Aorta (tissue), 5 donors: ENCODE measurements at regions not wholly inside any gene's neighbourhood (a gene's known extent, or its start where the extent isn't known, plus 50 kb on each side); places are given as distances from the start of the nearest gene placed in this dataset.

ENCODE experiments used
- ATAC-seq: fragments of 200-7000 bp; cut with Tn5 transposase; one replicate; pipeline ENCODE4 v1.9.1; 2022; ENCODE audit warnings: moderate library complexity; ENCODE audit not compliant: low FRiP score
- DNase-seq, 2 donors: peaks; one replicate each; pipeline ENCODE4 v3.0.0-alpha.2; 2020
- H3K27ac ChIP-seq, 2 donors: one replicate each; pipeline ENCODE4 v1.5.1; 2013; ENCODE audit warnings: low read length in 2 of 2, mild to moderate bottlenecking in 2 of 2, moderate library complexity in 2 of 2, control low read depth in 1 of 2, inconsistent platforms in 1 of 2, low read depth in 1 of 2
- H3K27me3 ChIP-seq, 2 donors: one replicate each; pipeline ENCODE4 v1.6.1; 2013; ENCODE audit warnings: control low read depth in 1 of 2, low read length in 1 of 2, mild to moderate bottlenecking in 1 of 2, moderate library complexity in 1 of 2; ENCODE audit not compliant: insufficient read depth in 2 of 2, control insufficient read depth in 1 of 2
- H3K36me3 ChIP-seq, 2 donors: one replicate each; pipeline ENCODE4 v1.6.1; 2013; ENCODE audit warnings: control low read depth in 1 of 2, low read length in 1 of 2, mild to moderate bottlenecking in 1 of 2; ENCODE audit not compliant: insufficient read depth in 2 of 2, control insufficient read depth in 1 of 2
- H3K4me1 ChIP-seq, 2 donors: one replicate each; pipeline ENCODE4 v1.6.1; 2013; ENCODE audit warnings: low read length in 2 of 2, control low read depth in 1 of 2, mild to moderate bottlenecking in 1 of 2, moderate library complexity in 1 of 2; ENCODE audit not compliant: insufficient read depth in 2 of 2, control insufficient read depth in 1 of 2
- H3K4me3 ChIP-seq, 2 donors: one replicate each; pipeline ENCODE4 v1.5.1; 2013; ENCODE audit warnings: low read length in 2 of 2, control low read depth in 1 of 2, mild to moderate bottlenecking in 1 of 2
- H3K9me3 ChIP-seq: one replicate; pipeline ENCODE4 v1.6.1; 2013; ENCODE audit warnings: mild to moderate bottlenecking, low read length; ENCODE audit not compliant: control insufficient read depth
- WGBS, 2 donors: extraction: QIAGEN DNeasy Blood & Tissue Kit; methylation state at CpG; one replicate each; pipeline ENCODE4 v1.1.7; 2013; 5-methylcytosine and 5-hydroxymethylcytosine counted together
- intact Hi-C, 2 donors: fragments of 100-400 bp; cut with DNase I; formaldehyde crosslinking; loops; one replicate each; pipeline versions ENCODE4 v1.14.2 to v1.15.0; 2022
- donor health status: healthy with polysubstance abuse.
- donor health status: Bipolar disorder and iron deficiency.
- donor health status: DM: no; HTN: no; CAD: no.
- donor health status: DM: no; HTN: no; CAD: no.
- donor health status: DM: yes; HTN: yes; CAD: no.

DNA sequence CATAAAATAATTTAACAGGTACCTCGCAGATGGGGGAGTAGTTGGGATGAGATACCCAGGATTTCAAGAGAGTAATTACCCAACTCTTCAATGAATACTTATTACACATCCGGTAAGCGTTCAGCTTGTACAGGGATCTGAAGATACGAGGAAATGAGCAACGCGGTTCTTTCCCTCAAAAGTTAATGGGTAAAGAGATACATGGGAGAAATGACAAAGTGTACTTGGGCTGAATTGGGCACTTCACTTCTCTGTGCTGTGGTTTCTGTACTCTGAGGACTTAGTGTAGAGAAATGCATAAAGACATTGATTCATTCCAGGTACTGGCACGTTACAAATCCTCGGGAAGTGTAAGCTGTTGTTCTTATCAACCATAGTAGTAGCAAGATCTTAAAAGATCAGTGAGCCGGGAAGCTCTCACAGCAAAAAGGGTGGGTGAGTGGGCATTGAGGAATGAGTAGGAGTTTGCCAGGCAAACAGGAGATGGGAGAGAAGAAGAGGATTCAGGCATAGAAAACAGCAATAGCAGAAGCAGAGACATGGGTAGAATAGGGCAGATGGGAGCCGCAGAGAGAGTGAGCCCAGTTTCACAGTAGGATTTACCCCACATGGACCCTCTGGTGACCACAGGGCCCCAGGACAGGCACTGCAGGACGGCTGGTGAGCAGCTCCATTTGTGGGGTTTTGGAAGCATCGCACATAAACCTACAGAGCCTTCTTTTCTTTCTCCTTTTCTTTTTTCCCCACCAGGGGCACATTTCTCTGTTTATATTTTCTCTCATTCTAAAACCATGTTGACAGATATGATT is 304.3 kb upstream of the PITRM1 start:
- no peak for ATAC-seq
- Histone ChIP-seq H3K4me1 (no peaks in the 10 kb centered on the region), H3K9me3 (no peaks in the 10 kb centered on the region), H3K27me3 (no peaks in the 10 kb centered on the region), H3K4me3 (no peak overlapping the region), H3K36me3 (no peaks in the 10 kb centered on the region), H3K27ac (no peak overlapping the region)
- intact Hi-C loops: no loop called here
- 95% methylated on average over 12 of the region's 12 CpGs for WGBS, 2 donors
- DNase-seq: no peak

DNA sequence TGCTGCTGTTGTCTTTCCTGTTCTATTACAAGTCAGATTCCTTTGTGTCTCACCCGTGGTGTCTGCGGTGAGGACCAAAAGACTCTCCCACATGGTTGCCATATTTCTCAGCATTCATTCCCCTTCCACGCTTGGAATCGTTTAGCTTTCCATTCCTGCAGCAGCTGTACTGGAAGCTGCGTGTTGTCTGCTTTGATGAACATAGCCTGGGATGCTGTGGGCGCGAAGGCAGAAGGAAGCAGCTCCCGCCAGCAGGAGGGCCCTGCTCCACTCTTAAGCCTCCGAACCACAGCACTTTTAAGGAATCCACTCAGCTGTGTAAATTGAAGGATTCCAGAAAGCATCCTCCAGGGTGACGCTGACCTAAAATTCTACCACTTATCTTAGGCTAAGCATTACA is 303.6 kb upstream of the PITRM1 start:
- WGBS, 2 donors: 93 to 95% methylated on average over 10 of the region's 10 CpGs
- H3K4me3 ChIP-seq: no peak overlapping the region
- H3K4me1 ChIP-seq: no peaks in the 10 kb centered on the region
- H3K27me3 ChIP-seq: no peaks in the 10 kb centered on the region
- DNase-seq: no peak
- no peaks in the 10 kb centered on the region for H3K36me3 ChIP-seq
- no peak for ATAC-seq
- no peak overlapping the region for H3K27ac ChIP-seq
- intact Hi-C loops: no loop called here
- no peaks in the 10 kb centered on the region for H3K9me3 ChIP-seq

DNA sequence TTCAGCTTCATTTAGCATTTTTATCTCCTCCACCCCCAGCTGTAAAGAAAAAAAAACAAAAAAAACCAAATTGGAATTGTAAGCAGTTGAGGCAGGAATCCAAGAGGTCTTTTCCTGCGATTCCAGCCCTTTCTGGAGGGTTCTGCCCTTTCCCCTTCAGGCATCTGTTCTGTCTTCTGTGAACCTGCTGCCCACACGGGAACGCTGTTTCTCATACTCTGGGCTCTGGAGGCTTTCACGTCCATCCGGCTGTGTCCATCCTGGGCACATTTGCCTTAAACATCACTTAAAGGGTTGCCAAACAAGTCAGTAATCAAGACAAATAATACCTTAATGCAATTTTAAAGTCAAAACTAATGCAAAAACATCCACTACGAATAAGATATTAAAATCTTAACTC is 302.8 kb upstream of the PITRM1 start:
- no peak overlapping the region for H3K27ac ChIP-seq
- no peak for ATAC-seq
- H3K4me1 ChIP-seq: no peaks in the 10 kb centered on the region
- no peak overlapping the region for H3K4me3 ChIP-seq
- H3K36me3 ChIP-seq: no peaks in the 10 kb centered on the region
- no peaks in the 10 kb centered on the region for H3K27me3 ChIP-seq
- intact Hi-C loops: no loop called here
- 76 to 82% methylated on average over 6 of the region's 6 CpGs for WGBS, 2 donors
- no peak for DNase-seq
- no peaks in the 10 kb centered on the region for H3K9me3 ChIP-seq

GRCh38 chr10:3474266-3474665 is 301.7 kb upstream of the PITRM1 start:
- 95 to 98% methylated on average over 7 to 8 of the region's 8 CpGs for WGBS, 2 donors
- intact Hi-C loops: no loop called here
- no peak overlapping the region for H3K27ac ChIP-seq

GRCh38 chr10:3473271-3473670 is 300.7 kb upstream of the PITRM1 start:
- Histone ChIP-seq H3K36me3 (no peaks in the 10 kb centered on the region), H3K27ac (no peak overlapping the region), H3K4me3 (no peak overlapping the region), H3K4me1 (no peaks in the 10 kb centered on the region), H3K27me3 (no peaks in the 10 kb centered on the region), H3K9me3 (no peaks in the 10 kb centered on the region)
- no peak for DNase-seq
- 95 to 98% methylated on average over 9 of the region's 9 CpGs for WGBS, 2 donors
- intact Hi-C loops: no loop called here
- ATAC-seq: no peak

More at GRCh38 chr10:3474266-3474665, 301.7 kb upstream of the PITRM1 start:
- no peak overlapping the region for H3K4me3 ChIP-seq
- no peak for ATAC-seq
- no peaks in the 10 kb centered on the region for H3K9me3 ChIP-seq
- no peaks in the 10 kb centered on the region for H3K27me3 ChIP-seq
- no peak for DNase-seq
- no peaks in the 10 kb centered on the region for H3K4me1 ChIP-seq
- H3K36me3 ChIP-seq: no peaks in the 10 kb centered on the region

DNA sequence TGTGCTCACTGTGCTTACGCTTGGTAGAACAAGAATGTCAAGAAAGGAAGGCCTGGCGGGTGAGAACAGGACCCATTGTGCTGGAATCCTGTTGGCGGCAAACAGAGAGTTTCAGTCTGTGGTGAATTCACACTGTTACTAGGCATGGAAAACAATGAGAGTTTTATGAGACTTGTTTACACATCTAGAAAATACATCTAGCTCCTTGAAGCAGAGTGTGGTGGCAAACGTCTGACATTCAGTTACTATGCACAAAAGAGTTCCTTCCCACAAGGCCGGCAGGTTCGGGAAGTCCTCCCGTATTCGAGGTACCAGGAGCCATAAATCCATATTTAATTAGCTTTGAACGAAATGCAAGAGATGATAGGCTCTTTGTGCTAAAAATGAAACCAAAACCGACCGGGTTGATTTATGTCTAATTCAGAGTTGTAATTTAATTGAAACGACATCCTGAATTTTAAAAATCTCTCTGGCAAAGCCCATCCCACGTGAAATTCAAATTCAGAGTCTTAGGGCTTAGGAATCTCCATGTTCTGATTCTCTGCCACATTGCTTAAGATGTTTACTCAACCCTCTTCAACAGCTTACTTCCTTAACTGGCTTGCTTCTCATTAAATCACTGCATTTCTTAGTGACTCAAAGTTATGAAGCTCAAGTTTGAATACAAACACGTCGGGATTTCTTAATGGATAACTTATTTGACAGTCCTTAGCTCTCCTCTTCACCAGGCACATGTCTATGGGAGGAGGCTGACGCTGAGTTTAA is 299.9 kb upstream of the PITRM1 start:
- DNase-seq (no peak), ATAC-seq (no peak)
- Histone ChIP-seq H3K9me3 (no peaks in the 10 kb centered on the region), H3K4me3 (no peak overlapping the region), H3K4me1 (no peaks in the 10 kb centered on the region), H3K27me3 (no peaks in the 10 kb centered on the region), H3K27ac (no peak overlapping the region), H3K36me3 (no peaks in the 10 kb centered on the region)
- intact Hi-C loops: no loop called here
- WGBS, 2 donors: 67 to 74% methylated on average over 16 of the region's 16 CpGs

GRCh38 chr10:3471927-3472286 is 299.3 kb upstream of the PITRM1 start:
- Histone ChIP-seq H3K4me3 (no peak overlapping the region), H3K9me3 (no peaks in the 10 kb centered on the region), H3K4me1 (no peaks in the 10 kb centered on the region), H3K27ac (no peak overlapping the region), H3K36me3 (no peaks in the 10 kb centered on the region), H3K27me3 (no peaks in the 10 kb centered on the region)
- intact Hi-C loops: no loop called here
- DNase-seq (no peak), ATAC-seq (no peak)
- 93 to 95% methylated on average over 8 of the region's 8 CpGs for WGBS, 2 donors

- no peak for ATAC-seq
- intact Hi-C loops: no loop called here
- Histone ChIP-seq H3K4me1 (no peaks in the 10 kb centered on the region), H3K27ac (no peak overlapping the region), H3K36me3 (no peaks in the 10 kb centered on the region), H3K27me3 (no peaks in the 10 kb centered on the region), H3K9me3 (no peaks in the 10 kb centered on the region), H3K4me3 (no peak overlapping the region)
- DNase-seq: no peak
- 88 to 91% methylated on average over 10 of the region's 10 CpGs for WGBS, 2 donors
Measured at GRCh38 chr10:3471472-3471871, 298.9 kb upstream of the PITRM1 start.

GRCh38 chr10:3470191-3470590 is 297.6 kb upstream of the PITRM1 start:
- intact Hi-C loops: loop anchor here in 1 of 2 donors (1.0 kb wide), 1 partner anchor 23 kb away; no protein-coding TSS in a partner anchor
- 96 to 97% methylated on average over 11 of the region's 11 CpGs for WGBS, 2 donors

More at GRCh38 chr10:3470191-3470590, 297.6 kb upstream of the PITRM1 start:
- Histone ChIP-seq H3K4me3 (no peak overlapping the region), H3K9me3 (no peaks in the 10 kb centered on the region), H3K4me1 (no peaks in the 10 kb centered on the region), H3K36me3 (no peaks in the 10 kb centered on the region), H3K27me3 (no peaks in the 10 kb centered on the region), H3K27ac (no peak overlapping the region)
- DNase-seq: no peak
- no peak for ATAC-seq
